Upper lobe of right lung (tissue), 1 donor: ENCODE measurements at regions not wholly inside any gene's neighbourhood (a gene's known extent, or its start where the extent isn't known, plus 50 kb on each side); places are given as distances from the start of the nearest gene placed in this dataset.

Source experiments
- ATAC-seq: fragments of 200-7000 bp; cut with Tn5 transposase; one replicate; pipeline ENCODE4 v1.9.1; 2020; ENCODE audit warnings: mild to moderate bottlenecking, moderate library complexity
- DNase-seq: peaks from one replicate; pipeline ENCODE4 v3.0.0-alpha.2; 2020
- H3K27ac ChIP-seq: fragments of 200-600 bp; one replicate; pipeline ENCODE4 v1.8.0; 2022
- H3K27me3 ChIP-seq: fragments of 200-600 bp; one replicate; pipeline ENCODE4 v1.8.0; 2022; ENCODE audit warnings: mild to moderate bottlenecking
- H3K36me3 ChIP-seq: fragments of 200-600 bp; one replicate; pipeline ENCODE4 v1.8.0; 2022
- H3K4me1 ChIP-seq: fragments of 200-600 bp; one replicate; pipeline ENCODE4 v1.8.0; 2022
- H3K4me3 ChIP-seq: fragments of 200-600 bp; one replicate; pipeline ENCODE4 v1.8.0; 2022; ENCODE audit warnings: mild to moderate bottlenecking
- H3K9me3 ChIP-seq: fragments of 200-600 bp; one replicate; pipeline ENCODE4 v1.8.0; 2022
- CTCF ChIP-seq: fragments of 200-600 bp; IDR thresholded peaks from one replicate; pipeline ENCODE4 v1.8.0; 2022; ENCODE audit warnings: antibody characterized with exemption
- intact Hi-C: fragments of 100-400 bp; cut with DNase I; formaldehyde crosslinking; loops from one replicate; pipeline ENCODE4 v1.11.0; 2022
- donor health status: DM: no; HTN: yes; CAD: no; lungs with severe emphysema.

DNA sequence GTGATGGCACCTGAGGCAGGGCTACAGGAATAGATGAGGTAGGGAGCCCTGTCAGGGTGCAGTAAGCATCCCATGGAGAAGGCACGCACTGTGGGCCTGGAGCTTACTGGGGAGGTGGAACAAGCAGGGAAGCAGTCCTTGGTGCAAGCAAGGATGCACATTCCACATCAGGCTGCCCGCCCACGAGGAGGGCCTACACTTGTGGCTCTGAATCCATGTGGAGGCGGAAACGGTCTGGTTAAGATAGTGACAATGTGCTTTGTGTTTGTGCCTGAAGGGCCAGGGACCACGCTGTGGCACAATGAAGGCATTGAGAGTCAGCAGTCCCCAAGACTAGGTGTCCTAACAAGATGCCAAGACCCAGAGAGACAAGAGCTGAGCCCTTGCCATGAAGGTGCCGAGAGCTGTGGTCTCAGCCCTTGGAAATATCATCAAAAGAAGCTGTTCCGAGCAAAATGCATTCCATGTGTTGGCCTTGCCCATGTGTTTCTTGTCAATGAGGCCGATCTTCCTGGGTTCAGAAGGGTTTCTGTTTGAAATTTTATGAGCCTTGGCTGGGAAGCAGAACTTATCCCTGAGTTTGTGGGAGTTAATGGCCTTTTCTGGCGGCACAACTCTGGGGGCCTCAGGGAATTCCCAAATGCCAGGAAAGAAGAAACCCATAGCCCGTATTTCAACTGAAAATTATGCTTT, 111.9 kb downstream of the NGF start:
- Histone ChIP-seq H3K9me3 (no peaks in the 10 kb centered on the region), H3K4me3 (no peak overlapping the region), H3K27ac (no peak overlapping the region), H3K4me1 (no peaks in the 10 kb centered on the region), H3K27me3 (no peaks in the 10 kb centered on the region), H3K36me3 (no peaks in the 10 kb centered on the region)
- ATAC-seq, result no peak
- no peak for TF ChIP-seq CTCF
- DNase-seq, result no peak
- intact Hi-C loops, result no loop called here

- Histone ChIP-seq H3K36me3 (no peaks in the 10 kb centered on the region), H3K27ac (no peak overlapping the region), H3K4me3 (no peak overlapping the region), H3K27me3 (no peaks in the 10 kb centered on the region), H3K9me3 (no peaks in the 10 kb centered on the region), H3K4me1 (no peaks in the 10 kb centered on the region)
- DNase-seq (no peak), ATAC-seq (no peak)
- intact Hi-C loops, result no loop called here
- no peak for TF ChIP-seq CTCF
Measured at GRCh38 chr1:115224636-115225035, 113.4 kb downstream of the NGF start.

GRCh38 chr1:115222616-115223402, 115.2 kb downstream of the NGF start:
- DNase-seq, result no peak
- Histone ChIP-seq H3K27ac (no peak overlapping the region), H3K4me3 (no peak overlapping the region), H3K4me1 (no peaks in the 10 kb centered on the region), H3K36me3 (no peaks in the 10 kb centered on the region), H3K27me3 (no peaks in the 10 kb centered on the region), H3K9me3 (no peaks in the 10 kb centered on the region)
- no peak for TF ChIP-seq CTCF
- no peak for ATAC-seq
- intact Hi-C loops, result no loop called here

DNA sequence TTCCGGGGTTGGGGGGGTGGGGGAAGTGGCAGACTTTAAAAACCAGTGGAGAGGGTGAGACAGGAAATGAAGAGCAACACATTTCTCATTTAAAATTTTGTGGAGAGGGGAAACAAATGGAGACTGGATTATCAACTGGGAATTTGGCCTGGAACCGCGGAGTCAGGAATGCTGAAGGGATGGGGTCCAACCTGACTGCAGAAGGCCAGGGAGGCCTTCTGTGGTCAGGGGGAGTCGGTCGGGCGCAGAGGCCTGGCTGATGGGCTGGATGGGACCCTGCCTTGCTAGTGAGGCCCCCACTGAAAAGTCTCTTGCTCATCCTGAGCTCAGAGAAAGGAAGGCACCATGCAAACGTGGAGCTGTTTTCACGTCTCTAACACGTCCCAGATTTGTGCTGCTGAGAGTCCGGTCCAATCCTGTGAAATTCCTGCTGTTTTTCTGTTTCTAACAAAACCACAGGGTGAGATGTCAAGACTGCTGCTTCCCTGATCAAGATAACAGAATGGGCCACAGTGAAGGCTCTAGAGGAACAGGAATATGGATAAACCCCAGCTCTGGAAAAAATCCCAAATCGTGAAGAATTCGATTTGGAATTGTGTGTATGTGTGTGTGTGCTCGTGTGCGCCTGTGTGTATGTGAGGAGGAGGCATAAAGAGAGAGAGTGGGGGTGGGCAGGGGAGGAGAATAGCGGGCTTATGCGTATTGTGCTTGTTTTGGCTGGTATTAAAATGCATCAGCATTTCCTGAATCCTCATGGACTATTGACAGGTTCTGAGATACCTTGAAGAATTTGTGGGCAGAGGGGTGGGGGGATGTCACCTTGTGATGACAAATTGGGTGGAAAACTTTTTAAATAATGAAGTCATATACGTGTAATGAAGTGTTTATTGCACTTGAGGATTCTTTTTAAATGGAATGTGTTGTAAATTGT, 117.4 kb downstream of the NGF start:
- intact Hi-C loops, result no loop called here
- no peak overlapping the region for H3K27ac ChIP-seq
- TF ChIP-seq CTCF, result no peak
- H3K36me3 ChIP-seq, result no peaks in the 10 kb centered on the region
- H3K27me3 ChIP-seq, result no peaks in the 10 kb centered on the region
- DNase-seq (no peak), ATAC-seq (no peak)
- no peak overlapping the region for H3K4me3 ChIP-seq
- no peaks in the 10 kb centered on the region for H3K9me3 ChIP-seq
- no peaks in the 10 kb centered on the region for H3K4me1 ChIP-seq

- no peak for ATAC-seq
- Histone ChIP-seq H3K36me3 (no peaks in the 10 kb centered on the region), H3K4me1 (no peaks in the 10 kb centered on the region), H3K9me3 (no peaks in the 10 kb centered on the region), H3K27ac (no peak overlapping the region), H3K27me3 (no peaks in the 10 kb centered on the region), H3K4me3 (no peak overlapping the region)
- intact Hi-C loops, result no loop called here
- DNase-seq, result no peak
- TF ChIP-seq CTCF, result no peak
Measured at GRCh38 chr1:115219927-115220326, 118.1 kb downstream of the NGF start.
